IPS-18c (cell line): ENCODE measurements at regions not wholly inside any gene's neighbourhood (a gene's known extent, or its start where the extent isn't known, plus 50 kb on each side); places are given as distances from the start of the nearest gene placed in this dataset.

ENCODE experiments used
- H3K4me3 ChIP-seq: 2 replicates; pipeline ENCODE4 v1.7.0; 2013; ENCODE audit warnings: low read depth, mild to moderate bottlenecking, low read length, moderate library complexity; ENCODE audit not compliant: insufficient read depth
- H3K9me3 ChIP-seq: one replicate; pipeline ENCODE4 v1.6.1; 2013; ENCODE audit warnings: mild to moderate bottlenecking, low read length, moderate library complexity; ENCODE audit not compliant: control insufficient read depth, insufficient read depth

DNA sequence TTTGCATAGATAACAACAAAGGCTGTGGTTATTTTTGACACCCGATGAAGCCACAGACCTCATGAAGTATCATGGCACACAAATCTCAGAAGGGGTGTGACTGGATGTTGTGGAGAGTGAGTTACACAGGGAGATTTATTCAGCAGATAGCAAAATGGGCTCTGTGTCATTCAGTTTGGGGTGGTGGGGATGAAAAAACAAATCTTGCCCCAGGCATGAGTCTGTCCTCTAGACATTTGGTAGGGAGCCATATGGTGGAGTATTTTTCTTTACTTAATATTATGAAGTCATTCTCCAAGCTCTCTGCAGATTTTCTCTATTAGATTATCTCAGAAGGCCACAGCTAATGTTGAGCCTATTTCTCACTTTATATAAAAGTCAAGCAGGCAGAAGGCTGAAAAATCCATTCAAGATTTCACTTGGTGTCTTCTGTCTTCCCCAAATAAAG, 277.1 kb upstream of the TENM3 start:
- Histone ChIP-seq H3K9me3 (no peaks in the 10 kb centered on the region), H3K4me3 (no peak overlapping the region)

DNA sequence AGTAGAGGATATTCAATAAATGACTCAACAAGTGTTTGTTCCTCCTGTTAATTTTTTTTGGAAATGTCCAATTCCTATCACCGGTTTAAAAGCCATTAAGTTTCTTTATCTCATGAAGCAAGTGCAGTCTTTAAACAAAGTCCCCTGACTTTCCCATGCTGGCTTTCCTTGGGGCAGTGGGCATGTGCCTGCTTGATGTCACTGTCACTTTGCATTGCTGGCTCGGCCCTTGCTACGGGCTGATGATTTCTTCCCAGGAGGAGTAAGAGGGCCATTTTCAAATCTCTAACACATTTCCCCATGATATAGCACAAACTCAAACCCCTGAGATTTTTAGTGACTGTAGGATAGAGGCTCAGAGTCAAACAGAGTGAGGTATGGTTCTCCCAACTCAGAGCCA, 275.8 kb upstream of the TENM3 start:
- H3K9me3 ChIP-seq = no peaks in the 10 kb centered on the region
- H3K4me3 ChIP-seq = no peak overlapping the region

DNA sequence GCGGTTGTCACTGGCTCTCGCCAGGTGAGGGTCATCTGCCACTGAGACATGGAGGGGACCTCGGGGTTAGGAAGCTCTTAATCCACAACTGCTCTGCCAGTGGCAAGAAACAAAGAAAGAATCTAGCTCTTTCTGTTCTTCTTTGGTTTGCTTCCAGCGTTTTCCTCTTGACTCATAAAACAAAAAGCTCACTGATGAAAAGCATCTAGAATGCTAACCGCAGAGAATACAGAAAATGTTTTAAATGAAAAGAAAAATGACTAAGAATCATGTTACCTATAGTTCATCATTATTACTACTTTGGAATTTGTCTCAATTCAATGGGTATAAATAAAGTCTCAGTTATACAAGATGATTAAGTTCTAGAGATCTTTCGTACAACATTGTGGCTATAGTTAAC, 274.8 kb upstream of the TENM3 start:
- H3K9me3 ChIP-seq = no peaks in the 10 kb centered on the region
- H3K4me3 ChIP-seq = no peak overlapping the region

DNA sequence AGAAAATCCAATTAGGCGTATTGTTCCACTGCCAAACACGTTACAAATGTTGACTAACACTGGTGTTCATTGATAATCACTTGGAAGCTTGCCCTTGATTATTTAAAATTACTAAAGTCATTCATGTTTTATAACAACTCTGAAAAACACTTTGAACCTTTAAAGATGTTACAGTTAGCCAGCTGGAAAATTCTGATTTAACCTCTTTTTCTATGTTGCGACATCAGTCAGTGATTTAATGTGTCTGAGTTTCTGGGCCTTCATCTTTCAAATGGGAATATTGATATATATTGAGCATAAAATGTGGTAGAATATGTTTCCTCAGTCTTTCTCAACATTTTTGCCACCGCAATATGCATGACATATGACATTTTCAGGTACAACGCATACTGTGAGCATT, 274.1 kb upstream of the TENM3 start:
- no peak overlapping the region for H3K4me3 ChIP-seq
- no peaks in the 10 kb centered on the region for H3K9me3 ChIP-seq

DNA sequence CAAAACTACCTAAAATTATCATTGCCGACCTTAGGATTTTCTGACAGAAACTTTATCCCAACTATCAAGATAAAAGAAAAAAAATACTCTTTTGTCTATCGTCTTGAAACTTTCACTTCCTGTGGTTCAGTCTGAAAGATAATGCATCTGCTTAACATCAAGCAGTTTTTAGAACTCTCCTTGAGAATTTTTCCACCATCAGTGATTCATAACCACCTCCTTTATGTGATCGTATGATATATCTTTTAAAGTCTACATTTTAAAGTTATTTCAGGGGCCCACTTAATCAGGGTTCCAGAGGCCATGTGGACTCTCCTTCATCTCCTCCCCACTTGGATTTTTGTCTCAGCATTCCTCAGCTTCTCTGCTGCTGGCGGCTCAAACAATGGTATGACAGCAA, 272.8 kb upstream of the TENM3 start:
- Histone ChIP-seq H3K4me3 (no peak overlapping the region), H3K9me3 (no peaks in the 10 kb centered on the region)

DNA sequence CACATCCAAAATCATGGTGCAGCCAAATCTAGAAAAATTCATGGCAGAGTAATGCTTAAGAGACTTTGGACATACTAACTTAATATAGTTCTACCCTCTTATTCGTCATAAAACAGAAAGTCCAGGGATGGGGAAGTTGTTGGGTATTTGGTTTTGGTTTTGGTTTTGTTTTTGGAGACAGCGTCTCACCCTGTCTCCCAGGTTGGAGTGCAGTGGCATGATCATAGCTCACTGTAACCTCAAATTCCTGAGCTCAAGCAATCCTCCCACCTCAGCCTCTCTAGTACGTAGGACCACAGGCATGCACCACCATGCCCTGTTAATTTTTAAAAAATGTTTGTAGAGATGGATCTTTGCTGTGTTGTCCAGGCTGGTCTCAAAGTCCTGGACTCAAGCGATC, 271.8 kb upstream of the TENM3 start:
- Histone ChIP-seq H3K4me3 (no peak overlapping the region), H3K9me3 (no peaks in the 10 kb centered on the region)

DNA sequence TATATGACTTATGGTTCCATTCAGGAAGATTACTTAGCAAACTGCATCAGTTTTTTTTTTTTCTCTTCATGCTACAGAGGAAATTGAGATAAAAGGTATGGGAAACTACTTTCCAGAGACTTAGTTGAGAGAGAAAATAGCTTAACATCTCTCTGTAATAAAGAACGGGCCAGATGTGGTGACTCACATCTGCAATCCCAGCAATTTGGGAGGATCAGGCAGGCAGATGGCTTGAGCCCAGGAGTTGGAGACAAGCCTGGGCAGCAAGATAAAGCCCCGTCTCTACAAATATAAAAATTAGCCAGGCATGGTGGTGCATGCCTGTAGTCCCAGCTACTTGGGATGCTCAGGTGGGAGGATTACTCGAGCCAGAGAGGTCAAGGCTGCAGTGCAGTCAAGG, 271.2 kb upstream of the TENM3 start:
- Histone ChIP-seq H3K9me3 (no peaks in the 10 kb centered on the region), H3K4me3 (no peak overlapping the region)

DNA sequence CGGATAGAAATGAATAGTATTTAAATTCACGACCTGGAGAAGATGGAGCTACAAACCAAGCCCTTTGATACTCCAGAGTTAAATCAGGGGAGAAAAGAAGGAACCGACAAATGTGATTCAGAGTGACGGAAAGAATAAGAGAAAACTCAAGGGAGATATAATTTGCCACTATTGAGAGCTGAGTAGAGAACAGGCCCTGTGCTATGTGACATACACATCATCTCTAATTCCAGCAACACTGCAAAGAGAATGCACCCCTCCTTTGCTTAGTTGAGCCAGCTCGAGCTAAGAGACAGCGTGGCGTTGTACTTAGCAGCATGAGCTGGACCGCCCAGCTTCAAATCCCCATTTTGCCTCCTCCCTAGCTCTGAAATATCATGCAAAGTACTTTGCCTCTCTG, 266.4 kb upstream of the TENM3 start:
- no peaks in the 10 kb centered on the region for H3K9me3 ChIP-seq
- no peak overlapping the region for H3K4me3 ChIP-seq

DNA sequence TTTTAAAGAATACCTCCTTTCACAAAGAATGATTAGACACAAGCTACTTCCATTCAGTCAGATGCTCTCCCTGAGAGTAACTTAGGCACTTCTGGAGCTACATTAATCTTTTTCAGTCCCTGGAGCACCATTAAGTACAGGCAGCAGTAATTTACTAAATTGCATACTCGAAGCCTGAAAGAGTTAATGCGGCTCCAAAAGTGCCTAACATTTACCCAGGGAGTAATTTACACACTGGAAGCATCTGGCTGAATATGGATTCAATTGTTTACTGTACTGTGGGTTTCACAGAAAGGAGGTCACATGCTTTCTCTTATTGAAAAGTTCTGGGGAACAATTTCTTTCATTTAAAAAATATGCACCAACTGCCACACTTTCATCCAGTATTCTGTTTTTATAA, 260.8 kb upstream of the TENM3 start:
- Histone ChIP-seq H3K9me3 (no peaks in the 10 kb centered on the region), H3K4me3 (no peak overlapping the region)

DNA sequence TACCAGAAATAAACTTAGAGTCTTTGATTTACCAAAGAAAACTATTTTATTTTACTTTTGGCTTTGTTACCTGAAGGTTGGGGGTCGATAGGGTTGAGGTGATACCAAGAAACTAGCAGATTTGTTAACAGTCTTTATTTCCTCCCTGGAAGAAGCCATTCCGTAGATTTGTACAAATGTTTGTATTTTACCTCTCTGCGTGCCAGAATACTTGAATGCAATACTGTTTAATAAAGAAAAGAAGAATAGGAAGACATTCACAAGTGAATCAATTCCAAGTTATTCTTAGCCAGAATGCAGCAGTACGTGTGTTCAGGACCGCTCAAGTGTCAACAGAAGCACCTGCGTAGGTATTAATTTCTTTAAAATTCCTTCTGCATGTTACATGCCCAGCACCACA, 260.3 kb upstream of the TENM3 start:
- Histone ChIP-seq H3K4me3 (no peak overlapping the region), H3K9me3 (no peaks in the 10 kb centered on the region)

DNA sequence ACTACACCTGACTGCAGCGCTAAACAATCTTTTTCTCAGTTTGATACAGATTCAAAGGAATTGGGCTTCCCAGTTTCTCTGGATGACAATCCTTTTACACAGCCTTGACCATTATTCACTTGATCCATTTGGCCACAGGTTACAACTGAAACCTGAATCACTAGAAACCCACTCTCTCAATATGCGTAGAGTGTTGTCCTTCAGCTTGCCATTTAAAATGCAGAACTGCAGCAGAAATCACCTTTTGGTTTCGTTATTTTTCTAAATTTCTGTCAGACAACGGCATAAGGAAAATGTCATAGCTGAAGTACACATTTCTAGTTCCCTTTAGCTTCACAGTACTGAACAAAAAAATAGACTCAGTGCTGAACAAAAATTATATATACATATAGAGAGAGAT, 255.8 kb upstream of the TENM3 start:
- H3K4me3 ChIP-seq = no peak overlapping the region

DNA sequence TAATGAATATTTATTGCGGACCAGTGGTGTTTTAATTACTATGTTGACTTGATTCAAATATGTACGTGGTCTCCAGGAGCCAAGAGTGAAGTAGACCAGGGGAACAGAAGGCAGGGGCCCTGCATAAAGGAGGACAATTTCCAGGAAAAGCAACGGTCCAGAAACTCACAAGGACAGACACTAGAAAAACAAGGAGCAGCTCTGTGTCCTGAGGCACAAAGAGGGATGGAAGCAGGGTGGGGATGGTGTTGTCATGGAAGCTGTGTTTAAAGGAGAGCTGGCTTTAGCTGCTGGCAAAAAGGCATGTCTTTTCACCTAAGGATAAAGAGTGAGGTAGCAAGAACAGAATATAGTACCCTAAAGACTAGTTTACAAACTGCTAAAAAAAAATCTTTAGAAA, 254.1 kb upstream of the TENM3 start:
- H3K4me3 ChIP-seq = no peak overlapping the region
- no peaks in the 10 kb centered on the region for H3K9me3 ChIP-seq

More for the DNA sequence above, 255.8 kb upstream of the TENM3 start:
- no peaks in the 10 kb centered on the region for H3K9me3 ChIP-seq

DNA sequence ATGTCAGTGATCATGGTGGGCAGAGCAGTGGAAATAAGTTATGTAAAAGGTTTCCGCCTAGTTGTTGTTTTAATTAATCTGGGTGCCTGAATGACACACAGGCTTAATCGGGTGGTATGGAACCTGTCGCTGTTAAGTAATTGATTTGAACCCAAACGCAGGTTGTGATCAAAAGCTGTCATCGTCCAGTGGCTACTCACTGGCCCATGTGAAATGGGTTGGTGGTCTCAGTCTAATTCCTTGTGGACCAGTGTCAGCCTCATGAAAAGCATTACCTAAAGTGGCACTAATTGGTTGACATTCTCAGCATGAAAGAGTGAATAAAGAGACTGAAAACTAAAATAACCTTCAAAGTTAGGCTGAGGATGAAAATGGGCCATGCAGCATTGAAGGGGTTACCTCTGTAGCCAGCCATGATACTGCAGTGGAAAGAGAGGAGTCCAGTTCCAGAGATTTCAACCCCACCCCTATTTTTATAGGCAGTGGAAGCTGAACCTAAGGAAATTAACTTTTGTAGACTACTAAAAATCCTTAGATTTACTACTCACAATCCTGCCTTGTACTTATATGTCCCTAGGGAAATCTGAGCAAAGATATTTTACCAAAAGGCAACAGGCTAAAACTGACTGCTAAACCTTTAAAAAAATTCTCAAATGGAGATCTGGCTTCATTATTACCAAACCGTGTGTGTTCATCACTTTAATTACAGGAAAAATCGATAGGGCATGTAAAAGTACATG, 251.7 kb upstream of the TENM3 start:
- no peak overlapping the region for H3K4me3 ChIP-seq
- H3K9me3 ChIP-seq = no peaks in the 10 kb centered on the region

DNA sequence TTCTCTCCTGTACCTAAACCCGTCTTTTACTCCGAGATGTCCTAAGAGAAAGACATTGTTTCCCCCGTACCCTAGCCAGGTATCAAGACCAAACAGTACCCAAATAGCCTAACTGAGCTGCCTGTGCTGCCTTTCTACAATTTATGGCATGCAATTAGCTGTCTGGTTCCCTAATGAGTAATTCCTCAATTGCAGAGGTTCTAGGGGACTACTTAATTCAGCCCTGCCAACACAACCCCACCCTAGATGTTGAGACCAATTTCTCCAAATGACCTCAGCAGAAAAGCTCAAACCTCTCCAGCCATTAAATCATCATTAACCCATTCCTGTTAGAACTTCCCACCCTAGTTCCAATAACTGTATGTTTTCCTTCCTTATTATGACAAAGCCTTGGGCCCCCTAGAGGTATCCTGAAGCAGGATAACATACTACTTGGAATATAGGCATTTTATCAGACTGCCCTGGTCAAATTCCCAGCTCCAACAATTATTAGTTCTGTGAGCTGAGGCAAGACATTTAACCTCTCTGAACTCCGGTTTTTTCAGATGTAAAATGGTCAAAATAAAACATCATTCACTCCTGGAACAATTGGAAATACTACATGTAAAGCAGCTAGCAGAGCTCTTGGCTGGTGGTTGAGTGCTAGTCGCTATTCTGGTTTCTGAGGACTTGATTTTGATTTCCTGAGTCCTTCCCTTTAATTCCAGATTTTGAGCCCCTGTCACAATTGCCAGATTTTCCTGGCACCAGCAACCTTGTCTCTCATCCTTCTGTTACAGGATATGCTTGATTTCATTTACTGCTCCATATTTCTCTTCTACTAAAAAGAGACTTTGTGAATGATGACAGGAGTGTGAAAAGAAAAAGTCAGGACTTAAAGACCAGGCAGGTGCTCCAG, 244.6 kb upstream of the TENM3 start:
- no peak overlapping the region for H3K4me3 ChIP-seq
- H3K9me3 ChIP-seq = no peaks in the 10 kb centered on the region

DNA sequence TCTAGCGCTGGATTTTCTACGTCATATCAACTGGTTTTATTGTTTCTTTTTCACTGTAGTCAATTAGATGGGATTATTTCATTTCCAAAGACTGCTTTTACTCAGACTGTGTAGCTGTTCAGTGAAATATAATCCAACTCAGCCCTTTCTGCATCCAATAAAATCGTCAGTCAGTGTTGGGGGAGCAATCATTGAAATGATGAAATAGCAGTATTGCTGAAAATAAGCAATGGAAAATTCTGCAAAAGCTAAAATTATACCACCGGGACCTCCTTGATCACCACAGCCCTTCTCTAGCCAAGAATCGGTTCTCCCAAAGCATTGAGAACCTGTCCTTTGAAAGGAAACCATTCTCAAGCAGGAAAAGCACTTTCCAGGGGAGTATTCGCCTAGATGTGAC, 243.1 kb upstream of the TENM3 start:
- Histone ChIP-seq H3K4me3 (no peak overlapping the region), H3K9me3 (no peaks in the 10 kb centered on the region)

DNA sequence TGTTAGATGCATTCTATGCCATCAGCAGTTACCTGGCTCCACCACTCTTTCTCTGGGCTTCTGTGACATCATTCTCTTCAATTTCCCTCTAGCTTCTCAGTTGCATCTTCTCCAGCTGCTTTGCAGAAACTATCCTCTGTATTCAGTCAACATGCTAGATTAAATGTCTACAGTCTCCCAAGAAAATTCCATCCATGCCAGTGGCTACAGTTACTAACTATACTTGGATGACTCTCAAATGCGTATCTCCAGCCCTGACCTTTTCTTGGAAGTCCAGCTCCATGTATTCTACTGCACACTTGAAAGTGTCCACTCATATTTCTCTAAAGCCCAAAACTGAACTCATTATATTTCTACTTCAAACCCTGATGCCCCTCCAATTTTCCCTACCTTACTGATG, 232.3 kb upstream of the TENM3 start:
- peaks cover 3% of the 10 kb centered on the region for H3K9me3 ChIP-seq
- H3K4me3 ChIP-seq = no peak overlapping the region

DNA sequence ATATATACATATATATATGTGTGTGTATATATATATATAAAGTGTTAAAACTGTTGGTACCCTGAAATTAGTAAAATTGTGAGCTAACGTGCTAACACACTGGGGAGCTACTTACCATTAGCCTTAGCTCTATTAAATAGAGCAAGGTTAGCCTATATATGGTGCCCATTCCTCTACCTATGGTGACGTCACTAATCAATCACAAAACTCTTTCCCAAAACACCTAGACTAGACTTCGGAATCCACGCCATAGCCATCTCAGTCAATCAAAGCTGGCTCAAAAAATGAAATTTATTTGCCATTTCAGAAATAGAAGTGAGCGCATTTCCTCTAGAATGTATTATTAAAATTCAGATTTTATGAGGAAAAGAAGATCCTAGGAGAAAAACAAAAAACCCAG, 229.0 kb upstream of the TENM3 start:
- no peak overlapping the region for H3K4me3 ChIP-seq
- H3K9me3 ChIP-seq = no peaks in the 10 kb centered on the region

DNA sequence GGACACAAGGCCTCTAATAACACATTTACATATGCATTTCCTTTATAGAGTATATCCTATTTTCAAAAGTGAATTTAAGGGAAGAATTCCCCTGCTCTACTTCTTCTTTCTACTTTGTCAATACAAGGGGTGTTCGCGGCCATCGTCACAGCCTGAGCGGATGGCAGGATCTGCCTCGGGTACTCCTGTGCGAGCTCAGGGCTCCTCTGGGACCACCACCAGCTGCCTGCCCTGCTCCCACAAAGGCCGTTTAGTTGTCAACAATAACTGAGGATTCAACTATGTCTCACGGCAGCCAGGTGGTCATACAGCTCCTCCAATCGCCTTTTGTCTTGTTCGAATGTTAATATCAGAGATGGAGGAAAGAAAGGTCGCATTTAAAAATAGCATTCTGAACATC, 228.2 kb upstream of the TENM3 start:
- no peak overlapping the region for H3K4me3 ChIP-seq

More for the DNA sequence above, 228.2 kb upstream of the TENM3 start:
- H3K9me3 ChIP-seq = no peaks in the 10 kb centered on the region
